Limb (tissue), 2 donors: ENCODE measurements at regions not wholly inside any gene's neighbourhood (a gene's known extent, or its start where the extent isn't known, plus 50 kb on each side); places are given as distances from the start of the nearest gene placed in this dataset.

Experiments
- DNase-seq, 2 donors: peaks; one replicate each; pipeline ENCODE4 v3.0.0-alpha.2; 2016; ENCODE audit errors: extremely low spot score in 2 of 2

GRCh38 chr4:130146773-130147172 is 1050.8 kb downstream of the C4orf33 start:
- DNase-seq: no peak

- DNase-seq: no peak
These were observed 1051.7 kb downstream of the C4orf33 start for GRCh38 chr4:130147641-130148040.

- DNase-seq: no peak
These were observed 1058.9 kb downstream of the C4orf33 start for GRCh38 chr4:130154901-130155300.

- DNase-seq: peak in 1 of 2 donors; percentile 26
These were observed 1067.7 kb downstream of the C4orf33 start for GRCh38 chr4:130163701-130164100.

GRCh38 chr4:130165381-130165780 is 1069.4 kb downstream of the C4orf33 start:
- no peak for DNase-seq

- DNase-seq: no peak
These were observed 1076.2 kb downstream of the C4orf33 start for GRCh38 chr4:130172156-130172555.

GRCh38 chr4:130178106-130178505 is 1082.2 kb downstream of the C4orf33 start:
- DNase-seq: no peak

GRCh38 chr4:130183096-130183495 is 1087.1 kb downstream of the C4orf33 start:
- no peak for DNase-seq

- DNase-seq: no peak
These were observed 1087.8 kb downstream of the C4orf33 start for GRCh38 chr4:130183766-130184165.

GRCh38 chr4:130185123-130185522 is 1089.2 kb downstream of the C4orf33 start:
- DNase-seq: no peak

- no peak for DNase-seq
These were observed 1091.0 kb downstream of the C4orf33 start for GRCh38 chr4:130186931-130187330.

GRCh38 chr4:130187587-130187986 is 1091.6 kb downstream of the C4orf33 start:
- no peak for DNase-seq

- no peak for DNase-seq
These were observed 1096.8 kb downstream of the C4orf33 start for GRCh38 chr4:130192787-130193186.

- no peak for DNase-seq
These were observed 1102.0 kb downstream of the C4orf33 start for GRCh38 chr4:130197946-130198345.

- no peak for DNase-seq
These were observed 1107.6 kb downstream of the C4orf33 start for GRCh38 chr4:130203571-130203970.

GRCh38 chr4:130210864-130211263 is 1114.9 kb downstream of the C4orf33 start:
- DNase-seq: no peak

GRCh38 chr4:130214268-130214667 is 1118.3 kb downstream of the C4orf33 start:
- no peak for DNase-seq

GRCh38 chr4:130233377-130234047 is 1137.6 kb downstream of the C4orf33 start:
- no peak for DNase-seq

- no peak for DNase-seq
These were observed 1142.2 kb downstream of the C4orf33 start for GRCh38 chr4:130238121-130238520.

- no peak for DNase-seq
These were observed 1153.0 kb downstream of the C4orf33 start for GRCh38 chr4:130249002-130249401.

- no peak for DNase-seq
These were observed 1161.3 kb downstream of the C4orf33 start for GRCh38 chr4:130257271-130257670.

GRCh38 chr4:130266814-130267213 is 1170.9 kb downstream of the C4orf33 start:
- no peak for DNase-seq

- no peak for DNase-seq
These were observed 1192.6 kb downstream of the C4orf33 start for GRCh38 chr4:130288576-130288975.

- no peak for DNase-seq
These were observed 1197.7 kb downstream of the C4orf33 start for GRCh38 chr4:130293692-130294091.
